Thymus (tissue), 11 donors: ENCODE measurements at regions not wholly inside any gene's neighbourhood (a gene's known extent, or its start where the extent isn't known, plus 50 kb on each side); places are given as distances from the start of the nearest gene placed in this dataset.
"Not testable (repeated sequence)": the region's sequence is repeated elsewhere in the genome, so short reads cannot be mapped to it uniquely, and the experiment has no call there.

Experiments used
- DNase-seq, 9 donors: peaks; one replicate each; pipeline ENCODE4 v3.0.0-alpha.2; 2013; ENCODE audit warnings: low spot score in 9 of 9, low read depth in 6 of 9, missing footprints in 1 of 9
- H3K27ac ChIP-seq, 2 donors: one replicate each; pipeline ENCODE4 v1.5.1; 2013; ENCODE audit warnings: control low read depth in 1 of 2, low read depth in 1 of 2, low read length in 1 of 2, mild to moderate bottlenecking in 1 of 2, moderate library complexity in 1 of 2
- H3K27me3 ChIP-seq, 2 donors: one replicate each; pipeline ENCODE4 v1.5.1; 2013; ENCODE audit warnings: low read length in 1 of 2; ENCODE audit not compliant: control insufficient read depth in 2 of 2, insufficient read depth in 1 of 2
- H3K36me3 ChIP-seq, 2 donors: one replicate each; pipeline ENCODE4 v1.5.1; 2013; ENCODE audit warnings: low read length in 1 of 2, mild to moderate bottlenecking in 1 of 2, moderate library complexity in 1 of 2; ENCODE audit not compliant: control insufficient read depth in 2 of 2, insufficient read depth in 2 of 2
- H3K4me1 ChIP-seq, 2 donors: one replicate each; pipeline ENCODE4 v1.5.1; 2013; ENCODE audit warnings: low read length in 2 of 2; ENCODE audit not compliant: control insufficient read depth in 2 of 2, insufficient read depth in 2 of 2
- H3K4me3 ChIP-seq, 2 donors: one replicate each; pipeline ENCODE4 v1.5.1; 2013; ENCODE audit warnings: low read length in 2 of 2, control low read depth in 1 of 2, mild to moderate bottlenecking in 1 of 2
- H3K9me3 ChIP-seq, 2 donors: one replicate each; pipeline ENCODE4 v1.5.1; 2013; ENCODE audit warnings: low read length in 1 of 2, mild to moderate bottlenecking in 1 of 2; ENCODE audit not compliant: control insufficient read depth in 2 of 2, insufficient read depth in 1 of 2
- WGBS: extraction: QIAGEN DNeasy Blood & Tissue Kit; methylation state at CpG from one replicate; pipeline ENCODE4 v1.1.7; 2013; 5-methylcytosine and 5-hydroxymethylcytosine counted together
- donor health status: healthy.

DNA sequence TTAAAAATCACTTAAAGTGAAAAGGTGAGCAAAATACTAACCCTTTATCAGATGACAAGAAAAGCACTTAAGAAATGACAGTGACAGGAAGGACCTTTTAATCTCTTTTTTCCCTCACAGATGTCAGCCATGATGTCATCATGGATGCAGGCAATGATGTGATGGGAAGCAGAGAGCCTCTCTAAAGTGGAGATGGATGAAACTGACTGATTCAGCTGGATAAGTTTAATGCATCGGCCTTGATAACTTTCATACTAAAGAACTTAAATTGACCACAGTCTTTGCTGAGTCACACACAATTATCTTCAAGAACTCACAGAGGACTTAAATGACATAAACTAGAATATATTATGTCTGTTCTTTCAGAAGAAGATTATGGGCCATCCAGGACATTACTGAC, 153.2 kb upstream of the FGF10 start:
- H3K4me1 ChIP-seq, result no peaks in the 10 kb centered on the region
- H3K27me3 ChIP-seq, result no peaks in the 10 kb centered on the region
- WGBS, result 95% methylated on average over 1 of the region's 1 CpG
- H3K36me3 ChIP-seq, result no peaks in the 10 kb centered on the region
- H3K27ac ChIP-seq, result no peak overlapping the region
- no peak for DNase-seq
- no peak overlapping the region for H3K4me3 ChIP-seq
- no peaks in the 10 kb centered on the region for H3K9me3 ChIP-seq

DNA sequence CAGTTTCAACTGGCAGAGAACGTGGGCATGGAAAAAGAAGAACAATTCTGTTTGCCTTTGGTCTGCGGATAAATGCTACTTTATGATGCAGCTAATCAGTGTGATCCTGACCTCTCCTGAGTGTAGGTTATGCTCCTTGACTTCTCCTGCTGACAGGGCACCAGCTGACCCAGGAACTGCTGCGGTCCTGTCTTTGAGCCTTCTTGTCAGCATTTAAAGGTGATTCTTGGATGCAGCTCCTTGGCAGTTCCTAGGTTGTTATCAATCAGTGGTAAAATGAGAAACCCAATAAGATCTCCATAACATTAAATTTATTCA, 150.3 kb upstream of the FGF10 start:
- H3K9me3 ChIP-seq, result no peaks in the 10 kb centered on the region
- no peaks in the 10 kb centered on the region for H3K4me1 ChIP-seq
- H3K27me3 ChIP-seq, result no peaks in the 10 kb centered on the region
- no peak for DNase-seq
- no peaks in the 10 kb centered on the region for H3K36me3 ChIP-seq
- 91% methylated on average over 3 of the region's 3 CpGs for WGBS
- no peak overlapping the region for H3K4me3 ChIP-seq
- no peak overlapping the region for H3K27ac ChIP-seq

DNA sequence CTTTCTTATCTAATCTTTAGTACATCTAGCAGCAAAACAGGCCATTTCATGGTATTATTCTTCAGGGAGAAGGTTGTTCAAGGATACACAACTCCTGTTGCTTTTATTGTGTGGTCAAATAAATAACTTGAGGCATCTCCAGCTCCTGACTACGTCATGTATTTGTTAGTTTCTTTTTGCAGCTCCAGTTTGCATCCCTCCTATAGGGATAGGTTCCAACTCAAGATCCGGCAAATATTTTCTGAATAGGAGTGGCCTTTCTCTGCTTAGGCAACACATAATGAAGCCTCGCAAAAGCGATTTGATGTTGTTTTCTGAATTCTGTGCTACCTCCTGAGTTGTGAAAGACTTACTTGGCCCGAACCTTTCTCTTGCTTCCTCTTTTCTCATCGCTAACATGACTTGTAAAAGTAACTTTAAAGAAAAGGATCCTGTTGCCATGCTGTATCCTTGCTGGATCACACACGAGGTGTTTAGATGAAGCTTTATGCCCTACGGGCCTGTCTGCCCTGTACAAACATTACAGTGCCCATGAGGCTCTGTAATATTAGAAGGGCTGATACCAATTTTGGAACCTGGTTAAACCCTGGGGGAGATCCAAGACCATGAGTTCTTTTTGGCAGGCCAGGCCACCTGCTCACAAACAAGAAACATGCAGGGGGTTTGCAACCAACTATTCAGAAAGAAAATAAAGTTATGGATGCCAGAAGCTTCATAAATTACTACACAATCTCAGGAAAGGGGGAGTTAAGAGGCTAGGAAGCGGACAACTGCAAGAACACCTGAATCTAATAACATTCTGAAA, 149.8 kb upstream of the FGF10 start:
- DNase-seq, result no peak
- Histone ChIP-seq H3K27me3 (no peaks in the 10 kb centered on the region), H3K36me3 (no peaks in the 10 kb centered on the region), H3K9me3 (no peaks in the 10 kb centered on the region), H3K27ac (no peak overlapping the region), H3K4me3 (no peak overlapping the region), H3K4me1 (no peaks in the 10 kb centered on the region)
- 77% methylated on average over 9 of the region's 9 CpGs for WGBS

DNA sequence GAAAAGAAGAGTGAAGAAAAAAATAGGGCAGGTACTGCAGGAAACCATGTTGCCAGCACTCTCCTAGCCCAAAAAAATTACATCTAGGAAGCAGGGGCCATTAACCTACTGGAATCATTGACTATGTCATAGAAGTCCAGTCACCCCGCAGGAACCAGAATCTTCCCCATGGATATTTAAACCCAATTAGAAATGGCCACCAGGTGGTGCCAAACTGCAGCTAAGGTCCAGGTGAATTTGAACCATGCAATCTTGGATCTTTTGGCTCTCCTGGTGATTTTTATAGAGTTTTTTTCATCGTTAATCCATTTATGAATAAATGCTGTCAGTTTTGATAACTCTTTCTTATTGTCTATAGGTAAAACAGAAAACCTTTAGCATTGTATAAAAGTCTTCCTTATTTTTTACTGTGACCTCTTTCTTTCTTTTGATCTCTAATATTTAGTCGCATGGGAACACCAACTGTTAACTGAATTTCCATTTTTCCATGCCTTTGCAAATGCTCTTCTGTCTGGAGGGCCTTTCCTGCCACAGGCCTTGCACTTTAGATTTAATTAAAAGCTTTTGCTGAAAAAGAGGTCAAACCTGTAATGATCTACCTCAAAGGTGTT, 147.5 kb upstream of the FGF10 start:
- no peaks in the 10 kb centered on the region for H3K27me3 ChIP-seq
- H3K36me3 ChIP-seq, result no peaks in the 10 kb centered on the region
- 62% methylated on average over 3 of the region's 3 CpGs for WGBS
- H3K4me1 ChIP-seq, result no peaks in the 10 kb centered on the region
- no peak overlapping the region for H3K4me3 ChIP-seq
- DNase-seq, result peak in 1 of 9 donors; percentile 5
- H3K27ac ChIP-seq, result no peak overlapping the region
- no peaks in the 10 kb centered on the region for H3K9me3 ChIP-seq

DNA sequence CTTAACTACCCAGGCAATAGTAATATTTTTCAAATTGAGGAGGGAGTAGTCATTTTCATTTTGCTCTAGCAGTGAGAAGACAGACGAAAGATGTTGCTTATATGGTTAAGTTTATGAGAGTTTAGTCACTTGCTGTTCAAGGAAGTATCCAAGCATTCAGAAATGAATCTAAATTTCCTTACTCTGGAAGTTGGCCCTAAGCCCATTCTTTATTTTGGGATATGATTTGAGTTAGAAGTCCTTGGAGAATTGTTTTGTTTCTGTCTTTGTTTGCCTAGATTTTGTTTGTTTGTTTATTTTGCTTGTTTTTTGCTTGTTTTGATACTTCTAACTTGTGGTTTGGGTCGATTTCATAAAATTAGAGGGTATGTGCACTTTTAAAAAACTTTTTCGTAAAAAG, 146.4 kb upstream of the FGF10 start:
- 81% methylated on average over 3 of the region's 3 CpGs for WGBS
- Histone ChIP-seq H3K4me1 (no peaks in the 10 kb centered on the region), H3K27me3 (no peaks in the 10 kb centered on the region), H3K36me3 (no peaks in the 10 kb centered on the region), H3K27ac (no peak overlapping the region), H3K9me3 (no peaks in the 10 kb centered on the region), H3K4me3 (no peak overlapping the region)
- no peak for DNase-seq

DNA sequence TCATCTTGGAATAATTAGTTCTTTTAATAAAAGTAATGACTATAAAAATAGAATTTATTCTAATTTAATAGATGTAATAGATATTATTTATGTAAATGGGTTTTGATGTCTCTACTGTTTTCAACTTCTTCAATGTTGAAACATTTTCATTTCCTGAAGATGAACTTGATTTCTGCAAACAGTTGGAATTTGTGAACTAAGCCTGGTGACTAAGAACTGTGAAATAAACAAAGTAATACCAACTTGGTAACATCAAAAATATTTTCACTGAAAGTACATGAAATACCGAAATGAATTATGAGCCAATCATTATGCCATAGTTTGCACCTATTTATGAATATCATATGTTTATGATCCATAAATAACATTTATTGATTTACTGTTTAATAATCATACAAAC, 143.8 kb upstream of the FGF10 start:
- no peak for DNase-seq
- no peaks in the 10 kb centered on the region for H3K9me3 ChIP-seq
- H3K4me1 ChIP-seq, result no peaks in the 10 kb centered on the region
- H3K27ac ChIP-seq, result no peak overlapping the region
- H3K27me3 ChIP-seq, result no peaks in the 10 kb centered on the region
- 95% methylated on average over 1 of the region's 1 CpG for WGBS
- H3K36me3 ChIP-seq, result no peaks in the 10 kb centered on the region
- no peak overlapping the region for H3K4me3 ChIP-seq

DNA sequence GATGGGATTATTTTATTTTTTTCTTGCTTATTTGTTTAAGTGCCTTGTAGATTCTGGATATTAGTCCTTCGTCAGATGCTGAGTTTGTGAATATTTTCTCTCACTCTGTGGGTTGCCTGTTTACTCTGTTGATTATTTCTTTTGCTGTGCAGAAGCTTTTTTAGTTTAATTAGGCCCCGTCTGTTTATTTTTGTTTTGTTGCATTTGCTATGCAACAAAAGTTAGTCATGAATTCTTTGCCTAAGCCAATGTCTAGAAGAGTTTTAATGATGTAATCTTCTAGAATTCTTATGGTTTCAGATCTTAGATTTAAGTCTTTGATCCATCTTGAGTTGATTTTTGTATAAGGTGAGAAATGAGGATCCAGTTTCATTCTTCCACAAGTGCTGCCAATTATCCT, 142.5 kb upstream of the FGF10 start:
- not testable (repeated sequence) for DNase-seq, H3K36me3 ChIP-seq

DNA sequence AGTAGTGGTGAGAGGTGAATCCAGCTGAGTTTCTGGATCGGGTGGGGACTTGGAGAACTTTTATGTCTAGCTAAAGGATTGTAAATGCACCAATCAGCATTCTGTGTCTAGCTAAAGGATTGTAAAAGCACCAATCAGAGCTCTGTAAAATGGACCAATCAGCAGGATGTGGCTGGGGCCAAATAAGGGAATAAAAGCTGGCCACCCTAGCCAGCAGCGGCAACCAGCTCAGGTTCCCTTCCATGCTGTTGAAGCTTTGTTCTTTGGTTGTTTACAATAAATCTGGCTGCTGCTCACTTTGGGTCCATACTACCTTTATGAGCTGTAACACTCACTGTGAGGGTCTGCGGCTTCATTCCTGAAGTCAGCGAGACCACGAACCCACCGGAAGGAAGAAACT, 141.6 kb upstream of the FGF10 start:
- H3K9me3 ChIP-seq, DNase-seq, H3K27me3 ChIP-seq, H3K4me3 ChIP-seq, H3K4me1 ChIP-seq, H3K36me3 ChIP-seq, H3K27ac ChIP-seq: not testable (repeated sequence)
- 95% methylated on average over 6 of the region's 6 CpGs for WGBS

More for the DNA sequence above, 142.5 kb upstream of the FGF10 start:
- H3K27ac ChIP-seq, H3K4me1 ChIP-seq, H3K27me3 ChIP-seq, H3K4me3 ChIP-seq, H3K9me3 ChIP-seq: not testable (repeated sequence)
- WGBS, result 90% methylated on average over 2 of the region's 2 CpGs

DNA sequence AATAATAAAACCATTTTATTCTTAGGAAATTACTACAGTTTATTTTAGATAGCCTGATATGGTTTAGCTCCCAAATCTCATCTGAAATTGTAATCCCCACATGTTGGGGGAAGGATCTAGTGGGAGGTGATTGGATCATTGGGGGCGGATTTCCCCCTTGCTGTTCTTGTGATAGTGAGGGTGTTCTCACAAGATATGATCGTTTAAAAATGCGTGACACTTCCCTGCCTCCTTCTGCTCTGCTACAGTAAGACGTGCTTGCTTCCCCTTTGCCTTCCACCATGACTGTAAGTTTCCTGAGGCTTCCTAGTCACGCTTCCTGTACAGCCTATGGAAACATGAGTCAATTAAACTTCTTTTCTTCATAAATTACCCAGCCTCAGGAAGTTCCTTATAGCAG, 122.4 kb upstream of the FGF10 start:
- H3K4me1 ChIP-seq, result no peaks in the 10 kb centered on the region
- no peaks in the 10 kb centered on the region for H3K36me3 ChIP-seq

More for the DNA sequence above, 122.4 kb upstream of the FGF10 start:
- Histone ChIP-seq H3K4me3 (no peak overlapping the region), H3K27me3 (no peaks in the 10 kb centered on the region), H3K9me3 (no peaks in the 10 kb centered on the region), H3K27ac (no peak overlapping the region)
- no peak for DNase-seq
- WGBS, result 70% methylated on average over 5 of the region's 5 CpGs
